ENCODE measurements at regions not wholly inside any gene's neighbourhood (a gene's known extent, or its start where the extent isn't known, plus 50 kb on each side); places are given as distances from the start of the nearest gene placed in this dataset.

DNA sequence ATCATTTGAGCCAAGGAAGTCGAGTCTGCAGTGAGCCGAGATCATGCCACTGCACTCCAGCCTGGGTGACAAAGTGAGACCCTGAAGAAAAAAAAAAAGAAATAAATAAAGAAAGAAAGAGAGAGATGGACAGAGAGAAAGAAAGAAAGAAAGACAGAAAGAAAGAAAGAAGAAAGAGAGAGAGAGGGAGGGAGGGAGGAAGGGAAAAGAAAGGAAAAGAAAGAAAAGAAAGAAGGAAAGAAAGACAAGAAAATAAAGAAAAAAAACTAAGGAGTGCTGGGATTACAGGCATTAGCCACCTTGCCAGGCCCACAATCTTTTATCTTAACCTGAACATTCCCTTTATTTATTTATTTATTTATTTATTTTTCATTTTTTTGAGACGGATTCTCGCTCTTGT is 51.7 kb upstream of the SOD1 start:
- no peak for TF ChIP-seq POLR2A (IDR thresholded peaks at IDR 0.05)
- TF ChIP-seq, protein P1, sequence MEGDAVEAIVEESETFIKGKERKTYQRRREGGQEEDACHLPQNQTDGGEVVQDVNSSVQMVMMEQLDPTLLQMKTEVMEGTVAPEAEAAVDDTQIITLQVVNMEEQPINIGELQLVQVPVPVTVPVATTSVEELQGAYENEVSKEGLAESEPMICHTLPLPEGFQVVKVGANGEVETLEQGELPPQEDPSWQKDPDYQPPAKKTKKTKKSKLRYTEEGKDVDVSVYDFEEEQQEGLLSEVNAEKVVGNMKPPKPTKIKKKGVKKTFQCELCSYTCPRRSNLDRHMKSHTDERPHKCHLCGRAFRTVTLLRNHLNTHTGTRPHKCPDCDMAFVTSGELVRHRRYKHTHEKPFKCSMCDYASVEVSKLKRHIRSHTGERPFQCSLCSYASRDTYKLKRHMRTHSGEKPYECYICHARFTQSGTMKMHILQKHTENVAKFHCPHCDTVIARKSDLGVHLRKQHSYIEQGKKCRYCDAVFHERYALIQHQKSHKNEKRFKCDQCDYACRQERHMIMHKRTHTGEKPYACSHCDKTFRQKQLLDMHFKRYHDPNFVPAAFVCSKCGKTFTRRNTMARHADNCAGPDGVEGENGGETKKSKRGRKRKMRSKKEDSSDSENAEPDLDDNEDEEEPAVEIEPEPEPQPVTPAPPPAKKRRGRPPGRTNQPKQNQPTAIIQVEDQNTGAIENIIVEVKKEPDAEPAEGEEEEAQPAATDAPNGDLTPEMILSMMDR (IDR thresholded peaks at IDR 0.05): no peak

All from lower leg skin (tissue), 3 donors.